ENCODE measurements at regions not wholly inside any gene's neighbourhood (a gene's known extent, or its start where the extent isn't known, plus 50 kb on each side); places are given as distances from the start of the nearest gene placed in this dataset.
A peak's percentile ranks its signal among the peaks of the same experiment; 100 is the strongest.

GRCh38 chr2:206212673-206213513 lies 53.2 kb downstream of the EEF1B2 start:
- 6 to 40% (median 15%) methylated on average over 1 to 9 of the region's 10 CpGs for WGBS, 10 experiments
- peaks cover 21 to 25% of the 10 kb centered on the region in 2 donors for H3K4me1 ChIP-seq (replicated peaks in 1 of 2)
- H3K27ac ChIP-seq: peak overlapping the region; percentile 2 to 31
- peak overlapping the region; percentile 3 to 32 (median 19) for H3K4me3 ChIP-seq
- ATAC-seq (replicated peaks in 6 of 8): peak; percentile 49 to 79 (median 69)
- in situ Hi-C loops (cut with MboI; ENCODE audit: low pct_unique_long_range_greater_than_20kb in 2 of 9, low sequenced_read_pairs in 9 of 9, unreplicated experiment in 9 of 9): no loop called here

- in situ Hi-C loops (cut with MboI; ENCODE audit: low pct_unique_long_range_greater_than_20kb in 2 of 9, low sequenced_read_pairs in 9 of 9, unreplicated experiment in 9 of 9): no loop called here
- 0 to 50% (median 11%) methylated on average over 1 to 4 of the region's 4 CpGs; no CpG with 5 or more reads in 2 of the 10 experiments for WGBS, 10 experiments
- peak in 6 of 8 experiments; percentile 32 to 64 (median 49) for ATAC-seq (replicated peaks in 6 of 8)
- peak overlapping the region in 1 of 2 donors; percentile 2 for H3K27ac ChIP-seq
- H3K4me1 ChIP-seq (replicated peaks in 1 of 2): peaks cover 24 to 29% of the 10 kb centered on the region in 2 donors
- peak overlapping the region in 3 of 5 donors; percentile 11 to 32 (median 19) for H3K4me3 ChIP-seq
These were observed 53.8 kb downstream of the EEF1B2 start for GRCh38 chr2:206213514-206213845.

- Histone ChIP-seq H3K4me1 (replicated peaks in 1 of 2) (peaks cover 27 to 29% of the 10 kb centered on the region in 2 donors), H3K27ac (no peak overlapping the region), H3K4me3 (no peak overlapping the region)
- 14 to 82% (median 44%) methylated on average over 1 to 5 of the region's 5 CpGs for WGBS, 10 experiments
- ATAC-seq (replicated peaks in 6 of 8): peak in 5 of 8 experiments; percentile 54 to 88 (median 72)
- in situ Hi-C loops (cut with MboI; ENCODE audit: low pct_unique_long_range_greater_than_20kb in 2 of 9, low sequenced_read_pairs in 9 of 9, unreplicated experiment in 9 of 9): no loop called here
These were observed 57.3 kb upstream of the ZDBF2 start for GRCh38 chr2:206217166-206217565.

- peak in 4 of 8 experiments; percentile 17 to 40 (median 23) for ATAC-seq (replicated peaks in 6 of 8)
- H3K27ac ChIP-seq: no peak overlapping the region
- H3K4me3 ChIP-seq: no peak overlapping the region
- 0 to 50% (median 30%) methylated on average over 1 to 6 of the region's 6 CpGs; no CpG with 5 or more reads in 3 of the 10 experiments for WGBS, 10 experiments
- H3K4me1 ChIP-seq (replicated peaks in 1 of 2): peaks cover 24 to 29% of the 10 kb centered on the region in 2 donors
- in situ Hi-C loops (cut with MboI; ENCODE audit: low pct_unique_long_range_greater_than_20kb in 2 of 9, low sequenced_read_pairs in 9 of 9, unreplicated experiment in 9 of 9): no loop called here
These were observed 56.7 kb upstream of the ZDBF2 start for GRCh38 chr2:206217743-206218142.

GRCh38 chr2:206218156-206218555 lies 56.3 kb upstream of the ZDBF2 start:
- no peak overlapping the region for H3K4me3 ChIP-seq
- H3K27ac ChIP-seq: no peak overlapping the region
- in situ Hi-C loops (cut with MboI; ENCODE audit: low pct_unique_long_range_greater_than_20kb in 2 of 9, low sequenced_read_pairs in 9 of 9, unreplicated experiment in 9 of 9): no loop called here
- peak in 3 of 8 experiments; percentile 25 to 47 (median 45) for ATAC-seq (replicated peaks in 6 of 8)
- 0 to 100% (median 88%) methylated on average over 1 to 4 of the region's 4 CpGs; no CpG with 5 or more reads in 3 of the 10 experiments for WGBS, 10 experiments
- peaks cover 22 to 27% of the 10 kb centered on the region in 2 donors for H3K4me1 ChIP-seq (replicated peaks in 1 of 2)

DNA sequence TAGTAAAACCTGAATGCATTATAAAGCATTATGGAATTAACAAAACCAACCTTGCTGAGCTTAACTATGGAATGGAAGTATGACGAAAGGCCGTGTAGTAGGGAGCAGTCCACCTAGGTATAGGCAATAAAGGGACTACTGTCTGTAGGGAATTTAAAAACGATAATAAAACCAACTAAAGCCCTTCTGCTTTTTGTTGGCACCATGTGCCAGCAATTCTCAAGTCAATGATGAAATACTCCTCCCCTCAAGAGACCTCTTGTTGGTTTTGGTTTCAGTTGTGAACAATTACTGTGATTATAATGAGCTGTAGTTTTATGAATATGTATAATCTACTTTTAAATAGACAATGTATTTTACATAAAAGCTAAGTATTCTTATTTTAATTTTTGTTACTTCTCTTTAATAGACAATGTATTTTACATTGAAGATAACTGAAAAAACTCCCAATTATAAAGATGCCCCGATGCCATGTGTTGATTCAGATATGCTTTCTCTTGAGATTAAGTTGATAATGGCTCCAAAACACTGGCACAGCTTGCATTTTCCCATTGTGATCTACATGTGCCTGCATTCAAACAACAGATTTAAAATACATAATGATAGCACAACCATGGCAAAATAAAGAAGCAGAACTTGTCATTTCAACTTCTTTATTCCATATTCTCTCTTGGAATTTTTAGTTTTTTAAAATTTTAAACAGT lies 55.5 kb upstream of the ZDBF2 start:
- WGBS, 10 experiments: 46 to 100% (median 92%) methylated on average over 1 to 4 of the region's 4 CpGs
- no peak for ATAC-seq (replicated peaks in 6 of 8)
- in situ Hi-C loops (cut with MboI; ENCODE audit: low pct_unique_long_range_greater_than_20kb in 2 of 9, low sequenced_read_pairs in 9 of 9, unreplicated experiment in 9 of 9): no loop called here

GRCh38 chr2:206219957-206220356 lies 54.5 kb upstream of the ZDBF2 start:
- H3K4me1 ChIP-seq (replicated peaks in 1 of 2): peaks cover 14 to 24% of the 10 kb centered on the region in 2 donors
- H3K4me3 ChIP-seq: no peak overlapping the region
- WGBS, 10 experiments: 44 to 100% (median 70%) methylated on average over 1 to 3 of the region's 3 CpGs
- ATAC-seq (replicated peaks in 6 of 8): no peak
- no peak overlapping the region for H3K27ac ChIP-seq
- in situ Hi-C loops (cut with MboI; ENCODE audit: low pct_unique_long_range_greater_than_20kb in 2 of 9, low sequenced_read_pairs in 9 of 9, unreplicated experiment in 9 of 9): no loop called here

More for the DNA sequence above, 55.5 kb upstream of the ZDBF2 start:
- Histone ChIP-seq H3K27ac (no peak overlapping the region), H3K4me3 (no peak overlapping the region), H3K4me1 (replicated peaks in 1 of 2) (peaks cover 14 to 20% of the 10 kb centered on the region in 2 donors)

DNA sequence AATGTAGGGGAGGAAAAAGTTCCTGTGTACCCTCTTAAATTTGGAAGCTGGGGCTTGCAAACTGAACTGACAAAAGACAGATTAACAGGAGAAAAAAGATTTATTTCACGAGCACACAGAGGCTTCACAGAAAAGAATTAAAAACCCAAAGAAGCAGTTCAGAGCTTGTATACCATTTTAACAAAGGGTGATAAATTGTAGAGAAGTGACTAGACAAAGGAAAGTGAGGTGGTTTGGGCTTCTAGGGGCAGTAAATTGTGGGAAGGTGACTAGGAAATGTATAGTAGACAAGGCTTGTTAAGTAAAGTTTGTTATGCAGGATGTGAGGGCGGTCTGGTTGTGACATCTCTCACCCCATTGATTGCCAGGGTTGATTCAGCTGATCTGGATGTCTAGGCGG lies 53.5 kb upstream of the ZDBF2 start:
- no peak overlapping the region for H3K27ac ChIP-seq
- H3K4me1 ChIP-seq (replicated peaks in 1 of 2): peaks cover 14 to 25% of the 10 kb centered on the region in 2 donors
- in situ Hi-C loops (cut with MboI; ENCODE audit: low pct_unique_long_range_greater_than_20kb in 2 of 9, low sequenced_read_pairs in 9 of 9, unreplicated experiment in 9 of 9): no loop called here
- WGBS, 10 experiments: 48 to 95% (median 65%) methylated on average over 1 to 3 of the region's 3 CpGs; no CpG with 5 or more reads in 2 of the 10 experiments
- no peak overlapping the region for H3K4me3 ChIP-seq
- no peak for ATAC-seq (replicated peaks in 6 of 8)

Measured in motor neuron (in vitro differentiated cells).